GM23248 (cell line): ENCODE measurements at regions not wholly inside any gene's neighbourhood (a gene's known extent, or its start where the extent isn't known, plus 50 kb on each side); places are given as distances from the start of the nearest gene placed in this dataset.

Experiments used
- DNase-seq: peaks from one replicate; pipeline ENCODE4 v3.0.0-alpha.2; 2015
- H2AFZ ChIP-seq: fragments of 200-600 bp; sonication (generic); 2 replicates; pipeline ENCODE4 v1.6.1; 2016; ENCODE audit warnings: antibody characterized with exemption
- H3F3A ChIP-seq: fragments of 200-600 bp; sonication (generic); 2 replicates; pipeline ENCODE4 v1.6.1; 2016; ENCODE audit warnings: mild to moderate bottlenecking, antibody characterized with exemption, mixed run types; ENCODE audit not compliant: insufficient read depth
- H3K27ac ChIP-seq: fragments of 200-600 bp; sonication (generic); 2 replicates; pipeline ENCODE4 v1.5.1; 2016; ENCODE audit warnings: mild to moderate bottlenecking
- H3K27me3 ChIP-seq: fragments of 200-600 bp; sonication (generic); replicated peaks from 2 replicates; pipeline ENCODE4 v1.6.1; 2016; ENCODE audit warnings: mild to moderate bottlenecking; ENCODE audit not compliant: insufficient read depth
- H3K36me3 ChIP-seq: fragments of 200-600 bp; sonication (generic); 2 replicates; pipeline ENCODE4 v1.6.1; 2016; ENCODE audit warnings: low read depth, mild to moderate bottlenecking
- H3K4me1 ChIP-seq: fragments of 200-600 bp; sonication (generic); 2 replicates; pipeline ENCODE4 v1.6.1; 2016; ENCODE audit warnings: mild to moderate bottlenecking; ENCODE audit not compliant: insufficient read depth
- H3K4me2 ChIP-seq: fragments of 200-600 bp; sonication (generic); one replicate; pipeline ENCODE4 v1.6.1; 2016; ENCODE audit warnings: mild to moderate bottlenecking; ENCODE audit not compliant: unreplicated experiment
- H3K4me3 ChIP-seq: fragments of 200-600 bp; sonication (generic); 2 replicates; pipeline ENCODE4 v1.5.1; 2016; ENCODE audit warnings: mild to moderate bottlenecking
- H3K79me2 ChIP-seq: fragments of 200-600 bp; sonication (generic); 2 replicates; pipeline ENCODE4 v1.6.1; 2016; ENCODE audit warnings: mild to moderate bottlenecking; ENCODE audit not compliant: insufficient read depth
- H3K9ac ChIP-seq: fragments of 200-600 bp; sonication (generic); 2 replicates; pipeline ENCODE4 v1.6.1; 2016; ENCODE audit warnings: mild to moderate bottlenecking
- H3K9me2 ChIP-seq: fragments of 200-600 bp; sonication (generic); 2 replicates; pipeline ENCODE4 v1.6.1; 2016; ENCODE audit warnings: mixed run types, mild to moderate bottlenecking, moderate library complexity; ENCODE audit not compliant: insufficient read depth
- H3K9me3 ChIP-seq: fragments of 200-600 bp; sonication (generic); one replicate; pipeline ENCODE4 v1.6.1; 2017; ENCODE audit warnings: low read depth
- H4K20me1 ChIP-seq: fragments of 200-600 bp; sonication (generic); 2 replicates; pipeline ENCODE4 v1.6.0; 2016; ENCODE audit not compliant: insufficient read depth
- EZH2 ChIP-seq: fragments of 200-600 bp; sonication (generic); IDR thresholded peaks from 2 replicates; pipeline ENCODE4 v1.6.1; 2018; ENCODE audit warnings: antibody characterized with exemption, mild to moderate bottlenecking; ENCODE audit not compliant: insufficient read depth, poor library complexity, severe bottlenecking
- EZH2phosphoT487 ChIP-seq: fragments of 200-600 bp; sonication (generic); IDR thresholded peaks from 2 replicates; pipeline ENCODE4 v1.6.1; 2018; ENCODE audit warnings: antibody characterized with exemption, moderate library complexity, mild to moderate bottlenecking, low read depth; ENCODE audit not compliant: insufficient read depth
- WGBS, 2 experiments: methylation state at CpG; one replicate each; pipeline ENCODE4 v1.1.6; 2015 to 2017; ENCODE audit warnings: low lambda C conversion rate in 2 of 2, low coverage in 1 of 2; ENCODE audit errors: missing lambda C conversion rate in 2 of 2; 5-methylcytosine and 5-hydroxymethylcytosine counted together
- in situ Hi-C: fragments of 300-500 bp; cut with MboI; formaldehyde crosslinking; loops from 2 replicates; pipeline ENCODE4 v1.15.0; 2020

DNA sequence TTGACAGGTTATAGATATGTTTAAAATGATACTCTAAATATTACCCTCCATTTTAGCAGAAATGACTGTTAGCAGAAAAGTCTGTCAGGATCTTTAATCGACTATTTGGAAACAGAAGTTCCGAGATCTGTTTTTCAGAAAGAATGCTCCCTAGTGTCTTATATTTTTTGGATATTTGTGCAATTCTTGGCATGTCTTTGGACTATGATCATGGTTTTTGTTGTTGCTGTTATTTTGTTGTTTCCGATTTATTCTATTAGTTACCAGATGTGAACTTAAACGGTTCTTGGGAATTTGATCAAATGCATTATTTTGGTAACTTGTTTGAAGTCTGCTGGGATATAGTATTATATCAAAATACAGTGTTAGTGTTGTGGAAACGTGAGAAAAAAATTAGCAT is 106.4 kb upstream of the CEP162 start:
- TF ChIP-seq EZH2phosphoT487 (no peak), EZH2 (no peak)
- no peak for DNase-seq
- Histone ChIP-seq H3F3A (no peaks in the 10 kb centered on the region), H4K20me1 (no peaks in the 10 kb centered on the region), H3K9me2 (no peaks in the 10 kb centered on the region), H3K4me1 (no peaks in the 10 kb centered on the region), H3K36me3 (no peaks in the 10 kb centered on the region), H2AFZ (no peak overlapping the region), H3K4me3 (no peak overlapping the region), H3K9me3 (no peaks in the 10 kb centered on the region), H3K27ac (no peak overlapping the region), H3K4me2 (no peak overlapping the region), H3K27me3 (no peaks in the 10 kb centered on the region), H3K9ac (no peak overlapping the region), H3K79me2 (no peaks in the 10 kb centered on the region)
- in situ Hi-C loops, result no loop called here
- WGBS, 2 experiments, result 6 to 9% methylated on average over 5 of the region's 5 CpGs

DNA sequence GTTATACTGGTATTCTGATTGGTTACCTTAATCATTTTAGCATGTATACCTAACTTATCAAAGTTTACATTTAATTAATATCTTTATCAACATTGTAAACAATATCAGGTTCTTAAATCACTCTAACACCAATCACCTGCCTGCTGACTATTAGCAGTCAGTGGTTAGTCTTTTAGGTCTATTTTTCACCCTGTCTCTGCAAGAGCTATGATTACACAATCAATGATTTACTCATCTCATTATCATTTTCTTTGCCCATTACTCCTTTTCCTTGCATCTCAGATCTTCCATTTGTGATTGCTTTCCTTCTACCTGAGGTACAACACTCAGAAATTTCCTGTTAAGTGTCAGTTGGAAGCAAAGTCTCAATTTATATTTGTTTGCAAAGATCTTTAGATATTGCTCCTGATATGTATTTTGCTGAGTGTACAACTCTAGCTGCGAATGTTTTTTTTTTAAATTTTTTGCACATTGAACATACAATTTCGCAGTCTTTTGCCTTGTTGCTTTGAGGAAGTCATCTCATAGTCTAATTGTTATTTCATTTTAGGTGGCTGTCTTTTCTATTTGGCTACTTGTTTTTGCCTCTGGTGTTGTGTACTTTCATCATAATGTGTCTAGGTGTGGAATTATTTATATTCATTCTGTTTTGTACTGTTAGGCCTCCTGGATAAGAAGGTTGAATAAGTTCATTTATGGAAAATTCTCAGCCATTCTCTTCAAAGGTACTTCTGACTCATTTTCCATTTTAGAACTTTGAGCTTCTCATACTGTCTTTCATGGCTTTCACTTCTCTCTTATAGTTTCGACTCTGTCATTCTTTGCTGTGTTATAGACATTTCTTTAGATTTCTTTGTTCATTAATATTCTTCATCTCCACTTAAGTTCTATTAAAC is 104.9 kb upstream of the CEP162 start:
- no peak overlapping the region for H3K27ac ChIP-seq
- DNase-seq, result peak; percentile 8
- no peaks in the 10 kb centered on the region for H3K9me3 ChIP-seq
- H3K9me2 ChIP-seq, result no peaks in the 10 kb centered on the region
- TF ChIP-seq EZH2phosphoT487, result no peak
- no peak for TF ChIP-seq EZH2
- WGBS, 2 experiments, result 76% methylated on average over 3 of the region's 3 CpGs
- H3K4me3 ChIP-seq, result no peak overlapping the region
- no peak overlapping the region for H2AFZ ChIP-seq
- no peak overlapping the region for H3K9ac ChIP-seq
- no peak overlapping the region for H3K4me2 ChIP-seq
- in situ Hi-C loops, result no loop called here
- H3K79me2 ChIP-seq, result no peaks in the 10 kb centered on the region
- H3K36me3 ChIP-seq, result no peaks in the 10 kb centered on the region
- H4K20me1 ChIP-seq, result no peaks in the 10 kb centered on the region
- no peaks in the 10 kb centered on the region for H3F3A ChIP-seq
- no peaks in the 10 kb centered on the region for H3K27me3 ChIP-seq
- H3K4me1 ChIP-seq, result no peaks in the 10 kb centered on the region

DNA sequence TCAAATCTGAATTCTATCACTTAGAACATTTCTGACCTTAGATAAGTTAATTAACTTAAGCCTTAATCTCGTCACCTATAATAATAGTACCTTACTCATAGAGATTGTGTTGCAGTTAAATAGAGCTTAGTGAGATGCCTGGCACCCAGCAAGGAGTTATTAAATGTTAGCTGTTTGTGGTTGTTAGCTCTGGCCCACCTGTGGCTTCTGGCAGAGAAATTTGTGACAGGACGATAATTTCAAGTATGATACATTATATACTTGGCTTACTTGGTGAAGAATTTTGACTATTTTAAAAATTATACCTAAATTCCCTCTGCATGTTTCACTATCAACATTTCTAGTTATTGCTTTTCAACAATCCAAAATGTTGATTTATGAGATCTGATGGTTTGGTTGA is 102.9 kb upstream of the CEP162 start:
- WGBS, 2 experiments, result 74 to 85% methylated on average over 2 of the region's 2 CpGs
- no peaks in the 10 kb centered on the region for H3K27me3 ChIP-seq

DNA sequence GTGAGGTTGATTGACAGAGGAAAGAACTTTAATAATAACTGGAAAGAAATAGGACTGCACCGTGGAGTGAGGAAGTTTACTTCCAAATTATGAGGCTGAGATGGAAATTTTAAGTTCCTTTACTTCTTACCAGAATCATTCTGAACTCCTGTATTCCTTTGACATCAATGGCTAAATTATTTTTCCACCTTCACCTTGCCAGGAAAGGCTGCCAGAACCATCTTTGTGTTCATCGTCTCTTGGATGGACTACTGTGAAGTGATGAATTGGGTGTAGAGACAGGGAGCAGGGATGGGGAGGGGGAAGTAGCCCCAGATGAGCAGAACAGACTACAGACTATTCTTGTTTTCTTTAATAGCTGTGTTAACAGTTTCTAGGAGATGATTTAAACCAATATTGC is 102.1 kb upstream of the CEP162 start:
- Histone ChIP-seq H3K27ac (no peak overlapping the region), H3K27me3 (no peaks in the 10 kb centered on the region), H2AFZ (no peak overlapping the region), H4K20me1 (no peaks in the 10 kb centered on the region), H3K9ac (no peak overlapping the region), H3K9me3 (no peaks in the 10 kb centered on the region), H3K4me2 (no peak overlapping the region), H3K36me3 (no peaks in the 10 kb centered on the region), H3K79me2 (no peaks in the 10 kb centered on the region), H3K4me1 (no peaks in the 10 kb centered on the region), H3K4me3 (no peak overlapping the region), H3K9me2 (no peaks in the 10 kb centered on the region), H3F3A (no peaks in the 10 kb centered on the region)
- in situ Hi-C loops, result no loop called here
- no peak for TF ChIP-seq EZH2
- no peak for TF ChIP-seq EZH2phosphoT487
- no peak for DNase-seq
- 4 to 5% methylated on average over 2 of the region's 2 CpGs for WGBS, 2 experiments

More for the DNA sequence above, 102.9 kb upstream of the CEP162 start:
- Histone ChIP-seq H3K79me2 (no peaks in the 10 kb centered on the region), H3K9ac (no peak overlapping the region), H3K27ac (no peak overlapping the region), H3K4me3 (no peak overlapping the region), H3K9me2 (no peaks in the 10 kb centered on the region), H2AFZ (no peak overlapping the region), H3K36me3 (no peaks in the 10 kb centered on the region), H3K4me2 (no peak overlapping the region), H3F3A (no peaks in the 10 kb centered on the region), H4K20me1 (no peaks in the 10 kb centered on the region), H3K9me3 (no peaks in the 10 kb centered on the region), H3K4me1 (no peaks in the 10 kb centered on the region)
- no peak for DNase-seq
- in situ Hi-C loops, result no loop called here
- TF ChIP-seq EZH2phosphoT487 (no peak), EZH2 (no peak)
